RWPE1 (cell line): ENCODE measurements at regions not wholly inside any gene's neighbourhood (a gene's known extent, or its start where the extent isn't known, plus 50 kb on each side); places are given as distances from the start of the nearest gene placed in this dataset.

Experiments
- CTCF ChIA-PET: fragments of 350-600 bp; sonication (Branson Sonifier 250); formaldehyde crosslinking; extraction: SDS; loops from one replicate; lab custom pipeline; 2021; lab: Yijun Ruan, JAX
- POLR2A ChIA-PET: fragments of 400-600 bp; formaldehyde crosslinking; extraction: SDS; loops from one replicate; lab custom pipeline; 2020; ENCODE audit warnings: antibody characterized with exemption; ENCODE audit not compliant: low non-redundant PET; lab: Yijun Ruan, JAX
- DNase-seq: peaks from one replicate; pipeline ENCODE4 v3.0.0; 2012; ENCODE audit warnings: low spot score
- H3K27ac ChIP-seq: fragments of 450-650 bp; 2 replicates; pipeline ENCODE4 v1.5.1; 2017
- CTCF ChIP-seq: fragments of 450-650 bp; conservative IDR thresholded peaks from 2 replicates; pipeline ENCODE4 v1.5.1; 2017; ENCODE audit warnings: low read depth, mild to moderate bottlenecking

- no peak for DNase-seq
- no peak for TF ChIP-seq CTCF
- H3K27ac ChIP-seq, result no peak overlapping the region
- POLR2A ChIA-PET, result no interaction called here
- CTCF ChIA-PET, result interaction anchor here (0.6 to 0.7 kb wide), 2 partner anchors 24 to 1823 kb away, joined by 3 read pairs; no protein-coding TSS in a partner anchor
These were observed 63.4 kb upstream of the FUT8 start for GRCh38 chr14:65349100-65349499.

GRCh38 chr14:65351493-65352194 lies 60.9 kb upstream of the FUT8 start:
- H3K27ac ChIP-seq, result no peak overlapping the region
- CTCF ChIA-PET, result interaction anchor here (0.7 kb wide), 1 partner anchor 29 kb away, joined by 6 read pairs; no protein-coding TSS in a partner anchor
- DNase-seq, result no peak
- TF ChIP-seq CTCF, result no peak
- POLR2A ChIA-PET, result no interaction called here

- TF ChIP-seq CTCF, result no peak
- H3K27ac ChIP-seq, result no peak overlapping the region
- ChIA-PET POLR2A (no interaction called here), CTCF (no interaction called here)
- peak; percentile 71 for DNase-seq
These were observed 59.5 kb upstream of the FUT8 start for GRCh38 chr14:65352964-65353530.

- TF ChIP-seq CTCF, result no peak
- CTCF ChIA-PET, result interaction anchor here (0.6 kb wide), 1 partner anchor 10 kb away, joined by 5 read pairs; no protein-coding TSS in a partner anchor
- no peak for DNase-seq
- POLR2A ChIA-PET, result no interaction called here
- H3K27ac ChIP-seq, result no peak overlapping the region
These were observed 58.4 kb upstream of the FUT8 start for GRCh38 chr14:65354131-65354530.

GRCh38 chr14:65354715-65355114 lies 57.8 kb upstream of the FUT8 start:
- ChIA-PET CTCF (no interaction called here), POLR2A (no interaction called here)
- no peak overlapping the region for H3K27ac ChIP-seq
- no peak for TF ChIP-seq CTCF
- no peak for DNase-seq

GRCh38 chr14:65356327-65356836 lies 56.1 kb upstream of the FUT8 start:
- CTCF ChIA-PET, result no interaction called here
- no peak for TF ChIP-seq CTCF
- H3K27ac ChIP-seq, result no peak overlapping the region
- DNase-seq, result peak; percentile 98
- POLR2A ChIA-PET, result no interaction called here
